Mucosa of rectum (tissue), 2 donors: ENCODE measurements at regions not wholly inside any gene's neighbourhood (a gene's known extent, or its start where the extent isn't known, plus 50 kb on each side); places are given as distances from the start of the nearest gene placed in this dataset.
"Not testable (repeated sequence)": the region's sequence is repeated elsewhere in the genome, so short reads cannot be mapped to it uniquely, and the experiment has no call there.

Source experiments
- H3K27ac ChIP-seq, 2 donors: one replicate each; pipeline ENCODE4 v1.7.0; 2013; ENCODE audit warnings: inconsistent platforms in 2 of 2, low read depth in 2 of 2, low read length in 2 of 2
- H3K27me3 ChIP-seq, 2 donors: one replicate each; pipeline ENCODE4 v1.7.0; 2013; ENCODE audit warnings: low read length in 2 of 2; ENCODE audit not compliant: control insufficient read depth in 2 of 2, insufficient read depth in 2 of 2
- H3K36me3 ChIP-seq, 2 donors: one replicate each; pipeline ENCODE4 v1.7.0; 2013; ENCODE audit warnings: low read length in 2 of 2; ENCODE audit not compliant: control insufficient read depth in 2 of 2, insufficient read depth in 2 of 2
- H3K4me1 ChIP-seq, 2 donors: one replicate each; pipeline ENCODE4 v1.7.0; 2013; ENCODE audit warnings: low read length in 2 of 2, mild to moderate bottlenecking in 1 of 2; ENCODE audit not compliant: control insufficient read depth in 2 of 2, insufficient read depth in 2 of 2
- H3K4me3 ChIP-seq, 2 donors: one replicate each; pipeline ENCODE4 v1.7.0; 2013; ENCODE audit warnings: low read length in 2 of 2
- H3K9ac ChIP-seq, 2 donors: one replicate each; pipeline ENCODE4 v1.7.0; 2013; ENCODE audit warnings: low read length in 2 of 2, low read depth in 1 of 2, mild to moderate bottlenecking in 1 of 2
- H3K9me3 ChIP-seq, 2 donors: one replicate each; pipeline ENCODE4 v1.7.0; 2013; ENCODE audit warnings: low read length in 2 of 2; ENCODE audit not compliant: control insufficient read depth in 2 of 2
- donor health status: healthy.
- donor health status: Normal muscosa, but diverticular disease.

- Histone ChIP-seq H3K4me1 (no peaks in the 10 kb centered on the region), H3K4me3 (no peak overlapping the region), H3K27ac (no peak overlapping the region), H3K27me3 (no peaks in the 10 kb centered on the region), H3K9me3 (no peaks in the 10 kb centered on the region), H3K36me3 (no peaks in the 10 kb centered on the region), H3K9ac (no peak overlapping the region)
Observed at GRCh38 chr18:65227970-65228369, 522.8 kb upstream of the CDH7 start.

- Histone ChIP-seq H3K4me3 (no peak overlapping the region), H3K27me3 (no peaks in the 10 kb centered on the region), H3K27ac (no peak overlapping the region), H3K4me1 (no peaks in the 10 kb centered on the region), H3K9ac (no peak overlapping the region), H3K36me3 (no peaks in the 10 kb centered on the region), H3K9me3 (no peaks in the 10 kb centered on the region)
Observed at GRCh38 chr18:65221736-65222135, 529.1 kb upstream of the CDH7 start.

GRCh38 chr18:65221115-65221514, 529.7 kb upstream of the CDH7 start:
- no peak overlapping the region for H3K9ac ChIP-seq
- no peaks in the 10 kb centered on the region for H3K36me3 ChIP-seq
- H3K27ac ChIP-seq, result no peak overlapping the region
- H3K4me3 ChIP-seq, result no peak overlapping the region
- H3K4me1 ChIP-seq, result no peaks in the 10 kb centered on the region
- H3K9me3 ChIP-seq, result no peaks in the 10 kb centered on the region
- no peaks in the 10 kb centered on the region for H3K27me3 ChIP-seq

- no peaks in the 10 kb centered on the region for H3K4me1 ChIP-seq
- no peak overlapping the region for H3K4me3 ChIP-seq
- no peak overlapping the region for H3K27ac ChIP-seq
- no peaks in the 10 kb centered on the region for H3K36me3 ChIP-seq
- H3K9me3 ChIP-seq, result no peaks in the 10 kb centered on the region
- H3K27me3 ChIP-seq, result no peaks in the 10 kb centered on the region
- no peak overlapping the region for H3K9ac ChIP-seq
Observed at GRCh38 chr18:65215865-65216466, 534.8 kb upstream of the CDH7 start.

- Histone ChIP-seq H3K4me1 (no peaks in the 10 kb centered on the region), H3K4me3 (no peak overlapping the region), H3K27ac (no peak overlapping the region), H3K9ac (no peak overlapping the region), H3K27me3 (no peaks in the 10 kb centered on the region), H3K9me3 (no peaks in the 10 kb centered on the region), H3K36me3 (no peaks in the 10 kb centered on the region)
Observed at GRCh38 chr18:65214456-65214855, 536.4 kb upstream of the CDH7 start.

- Histone ChIP-seq H3K9ac (no peak overlapping the region), H3K4me3 (no peak overlapping the region), H3K27ac (no peak overlapping the region)
Observed at GRCh38 chr18:65206551-65207260, 544.1 kb upstream of the CDH7 start.

GRCh38 chr18:65202091-65202490, 548.7 kb upstream of the CDH7 start:
- no peak overlapping the region for H3K9ac ChIP-seq
- no peaks in the 10 kb centered on the region for H3K36me3 ChIP-seq
- no peaks in the 10 kb centered on the region for H3K27me3 ChIP-seq
- H3K4me1 ChIP-seq, result no peaks in the 10 kb centered on the region
- no peak overlapping the region for H3K4me3 ChIP-seq
- H3K27ac ChIP-seq, result no peak overlapping the region
- H3K9me3 ChIP-seq, result no peaks in the 10 kb centered on the region

More at GRCh38 chr18:65206551-65207260, 544.1 kb upstream of the CDH7 start:
- Histone ChIP-seq H3K27me3 (no peaks in the 10 kb centered on the region), H3K9me3 (no peaks in the 10 kb centered on the region), H3K4me1 (no peaks in the 10 kb centered on the region), H3K36me3 (no peaks in the 10 kb centered on the region)

GRCh38 chr18:65175681-65176080, 575.1 kb upstream of the CDH7 start:
- H3K27me3 ChIP-seq, result no peaks in the 10 kb centered on the region
- no peaks in the 10 kb centered on the region for H3K4me1 ChIP-seq
- no peak overlapping the region for H3K27ac ChIP-seq
- H3K9me3 ChIP-seq, result no peaks in the 10 kb centered on the region
- H3K4me3 ChIP-seq, result no peak overlapping the region
- no peak overlapping the region for H3K9ac ChIP-seq
- no peaks in the 10 kb centered on the region for H3K36me3 ChIP-seq

- not testable (repeated sequence) for H3K9me3 ChIP-seq, H3K36me3 ChIP-seq, H3K27ac ChIP-seq, H3K27me3 ChIP-seq, H3K9ac ChIP-seq, H3K4me3 ChIP-seq, H3K4me1 ChIP-seq
Observed at GRCh38 chr18:65162086-65162485, 588.7 kb upstream of the CDH7 start.

- H3K27me3 ChIP-seq, result no peaks in the 10 kb centered on the region
- H3K9ac ChIP-seq, result no peak overlapping the region
- no peaks in the 10 kb centered on the region for H3K36me3 ChIP-seq
- H3K4me3 ChIP-seq, result no peak overlapping the region
- H3K4me1 ChIP-seq, result no peaks in the 10 kb centered on the region
- H3K9me3 ChIP-seq, result no peaks in the 10 kb centered on the region
- no peak overlapping the region for H3K27ac ChIP-seq
Observed at GRCh38 chr18:65146482-65147021, 604.3 kb upstream of the CDH7 start.
